Lower leg skin (tissue), 3 donors: ENCODE measurements at regions not wholly inside any gene's neighbourhood (a gene's known extent, or its start where the extent isn't known, plus 50 kb on each side); places are given as distances from the start of the nearest gene placed in this dataset.

Experiments used
- CTCF ChIP-seq, 3 donors: fragments of 450-650 bp; IDR thresholded peaks; one replicate each; pipeline ENCODE4 v1.5.1; 2016; ENCODE audit warnings: antibody characterized with exemption in 3 of 3, mild to moderate bottlenecking in 3 of 3, moderate library complexity in 2 of 3
- POLR2A ChIP-seq, 2 donors: fragments of 450-650 bp; IDR thresholded peaks; one replicate each; pipeline ENCODE4 v1.6.1; 2016 to 2017; ENCODE audit warnings: antibody characterized with exemption in 2 of 2, mild to moderate bottlenecking in 1 of 2, moderate library complexity in 1 of 2

GRCh38 chr4:139611391-139611790 lies 54.2 kb upstream of the MGST2 start:
- TF ChIP-seq CTCF (IDR thresholded peaks at IDR 0.05) (no peak), POLR2A (IDR thresholded peaks at IDR 0.05) (no peak)
